Activated naive CD4-positive, alpha-beta T cell treated with anti-CD3 and anti-CD28 coated beads, Interleukin-2, amount 50 U/mL, for 16 hours (primary cell): ENCODE measurements at regions not wholly inside any gene's neighbourhood (a gene's known extent, or its start where the extent isn't known, plus 50 kb on each side); places are given as distances from the start of the nearest gene placed in this dataset.

Experiments
- DNase-seq: peaks from one replicate; pipeline ENCODE4 v3.0.0-alpha.2; 2020

- DNase-seq, result no peak
These were observed 72.6 kb upstream of the CAPRIN2 start for GRCh38 chr12:30827101-30828066.

- DNase-seq, result no peak
These were observed 71.5 kb upstream of the CAPRIN2 start for GRCh38 chr12:30826276-30826675.

GRCh38 chr12:30825341-30825740, 70.6 kb upstream of the CAPRIN2 start:
- DNase-seq, result no peak

GRCh38 chr12:30824311-30824710, 69.6 kb upstream of the CAPRIN2 start:
- DNase-seq, result no peak

- no peak for DNase-seq
These were observed 69.0 kb upstream of the CAPRIN2 start for GRCh38 chr12:30823764-30824163.

- peak; percentile 38 for DNase-seq
These were observed 68.5 kb upstream of the CAPRIN2 start for GRCh38 chr12:30823156-30823699.

- peak; percentile 25 for DNase-seq
These were observed 67.8 kb upstream of the CAPRIN2 start for GRCh38 chr12:30822385-30823155.

- DNase-seq, result no peak
These were observed 65.7 kb upstream of the CAPRIN2 start for GRCh38 chr12:30820406-30820946.

GRCh38 chr12:30818562-30818961, 63.8 kb upstream of the CAPRIN2 start:
- DNase-seq, result no peak

GRCh38 chr12:30816742-30817465, 62.2 kb upstream of the CAPRIN2 start:
- no peak for DNase-seq

GRCh38 chr12:30814295-30814655, 59.5 kb upstream of the CAPRIN2 start:
- no peak for DNase-seq

GRCh38 chr12:30813525-30814294, 59.0 kb upstream of the CAPRIN2 start:
- DNase-seq, result no peak

GRCh38 chr12:30811966-30812365, 57.2 kb upstream of the CAPRIN2 start:
- no peak for DNase-seq

GRCh38 chr12:30810918-30811317, 56.2 kb upstream of the CAPRIN2 start:
- no peak for DNase-seq

- no peak for DNase-seq
These were observed 52.9 kb upstream of the CAPRIN2 start for GRCh38 chr12:30807695-30808034.

GRCh38 chr12:30806989-30807694, 52.4 kb upstream of the CAPRIN2 start:
- DNase-seq, result no peak

- DNase-seq, result no peak
These were observed 51.2 kb upstream of the CAPRIN2 start for GRCh38 chr12:30805959-30806358.
